ENCODE measurements at regions not wholly inside any gene's neighbourhood (a gene's known extent, or its start where the extent isn't known, plus 50 kb on each side); places are given as distances from the start of the nearest gene placed in this dataset.

DNA sequence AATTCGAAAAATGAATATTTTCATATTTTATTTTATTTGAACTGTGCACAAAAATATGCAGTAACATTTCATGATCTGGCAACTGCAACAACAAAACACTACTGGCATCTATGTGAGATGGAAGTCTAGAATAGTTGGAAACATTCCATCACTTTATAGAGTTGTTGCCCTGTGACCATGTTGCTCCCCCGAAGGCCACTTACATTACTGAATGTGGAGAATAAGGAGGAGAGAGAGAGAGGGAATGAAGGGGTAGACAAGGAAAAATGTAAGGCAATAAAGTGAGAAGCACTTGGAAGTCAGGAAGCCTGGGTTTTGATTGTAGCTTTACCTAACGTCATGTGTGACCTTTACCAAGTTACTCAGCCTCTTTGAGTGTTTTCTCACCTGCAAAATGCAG, 437.2 kb upstream of the EDIL3 start:
- Histone ChIP-seq H3K4me2 (ENCODE audit: low read length) (no peak overlapping the region), H4K20me1 (ENCODE audit: insufficient read depth) (no peaks in the 10 kb centered on the region), H3K9me3 (ENCODE audit: control insufficient read depth in 1 of 2, insufficient read depth in 1 of 2, low read depth in 1 of 2, low read length in 2 of 2) (no peaks in the 10 kb centered on the region), H3K4me1 (ENCODE audit: control insufficient read depth in 1 of 2, insufficient read depth in 2 of 2, low read length in 2 of 2) (no peaks in the 10 kb centered on the region), H3K79me2 (ENCODE audit: insufficient read depth, low read length) (no peaks in the 10 kb centered on the region), H3K27me3 (ENCODE audit: insufficient read depth, low read length) (no peaks in the 10 kb centered on the region), H3K27ac (ENCODE audit: low read depth, low read length) (no peak overlapping the region), H3K9me2 (ENCODE audit: insufficient read depth) (no peaks in the 10 kb centered on the region), H3K36me3 (ENCODE audit: control insufficient read depth in 1 of 2, insufficient read depth in 2 of 2, low read length in 2 of 2) (no peaks in the 10 kb centered on the region), H3K4me3 (replicated peaks in 1 of 2; ENCODE audit: low read depth in 1 of 2, low read length in 2 of 2) (no peak overlapping the region), H3K9ac (ENCODE audit: low read length) (no peak overlapping the region), H2AFZ (ENCODE audit: low read depth, low read length, poor library complexity, severe bottlenecking) (peak overlapping the region; percentile 15)
- intact Hi-C loops (cut with micrococcal nuclease): no loop called here
- ChIA-PET POLR2A (no interaction called here), CTCF (no interaction called here), RAD21 (ENCODE audit: low non-redundant PET in 1 of 2, low total read pairs in 2 of 2, uncharacterized antibody in 2 of 2, unreplicated experiment in 2 of 2) (no interaction called here)
- BruUV-seq (replicated peaks): no TSS peak
- ATAC-seq (no peak; the same call in 1 of the 2 replicates), DNase-seq (ENCODE audit: low read depth, low spot score) (no peak)
- TF ChIP-seq EGR1 (IDR thresholded peaks at IDR 0.05; ENCODE audit: low read depth) (no peak), ZNF274 (IDR thresholded peaks at IDR 0.05; ENCODE audit: low read depth, low read length) (no peak), FOSL1 (IDR thresholded peaks at IDR 0.05; ENCODE audit: low read depth) (no peak), YY1 (IDR thresholded peaks at IDR 0.05; ENCODE audit: extremely low read depth, insufficient replicate concordance, low read depth, low read length) (no peak), EZH2 (IDR thresholded peaks at IDR 0.05) (no peak), RAD21 (IDR thresholded peaks at IDR 0.05; ENCODE audit: low read depth) (no peak), EZH2phosphoT487 (IDR thresholded peaks at IDR 0.05; ENCODE audit: borderline replicate concordance) (no peak), ZBTB33 (IDR thresholded peaks at IDR 0.05; ENCODE audit: extremely low read depth, insufficient replicate concordance, low read length) (no peak), SRF (IDR thresholded peaks at IDR 0.05; ENCODE audit: low read depth) (no peak), ZFX (IDR thresholded peaks at IDR 0.05) (no peak), TCF7L2 (IDR thresholded peaks at IDR 0.05; ENCODE audit: borderline replicate concordance, extremely low read depth, insufficient read depth, insufficient read length) (no peak), ELF1 (IDR thresholded peaks at IDR 0.05; ENCODE audit: borderline replicate concordance, low read depth) (no peak), SIN3A (IDR thresholded peaks at IDR 0.05; ENCODE audit: low read depth) (no peak), POLR2AphosphoS5 (IDR thresholded peaks at IDR 0.05; ENCODE audit: low read depth, low read length) (no peak), ATF3 (IDR thresholded peaks at IDR 0.05) (no peak), REST (IDR thresholded peaks at IDR 0.05; ENCODE audit: low read depth) (no peak)
- TF ChIP-seq, protein P1, sequence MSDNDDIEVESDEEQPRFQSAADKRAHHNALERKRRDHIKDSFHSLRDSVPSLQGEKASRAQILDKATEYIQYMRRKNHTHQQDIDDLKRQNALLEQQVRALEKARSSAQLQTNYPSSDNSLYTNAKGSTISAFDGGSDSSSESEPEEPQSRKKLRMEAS (IDR thresholded peaks at IDR 0.05): no peak

Measured in HCT116 (cell line).